Neural progenitor cell (in vitro differentiated cells): ENCODE measurements at regions not wholly inside any gene's neighbourhood (a gene's known extent, or its start where the extent isn't known, plus 50 kb on each side); places are given as distances from the start of the nearest gene placed in this dataset.

ENCODE experiments used
- DNase-seq: peaks from one replicate; pipeline ENCODE4 v3.0.0-alpha.2; 2016; ENCODE audit warnings: low spot score
- H2AFZ ChIP-seq: fragments of 200-600 bp; sonication (generic); replicated peaks from 2 replicates; pipeline ENCODE4 v1.6.1; 2016; ENCODE audit warnings: antibody characterized with exemption
- H3F3A ChIP-seq: fragments of 200-600 bp; sonication (generic); 2 replicates; pipeline ENCODE4 v1.6.1; 2016; ENCODE audit warnings: antibody characterized with exemption, low read depth
- H3K27ac ChIP-seq: fragments of 200-600 bp; sonication (generic); 2 replicates; pipeline ENCODE4 v1.5.1; 2016; ENCODE audit warnings: mild to moderate bottlenecking
- H3K27me3 ChIP-seq: fragments of 200-600 bp; sonication (generic); 2 replicates; pipeline ENCODE4 v1.6.1; 2016; ENCODE audit warnings: mild to moderate bottlenecking, moderate library complexity
- H3K36me3 ChIP-seq: fragments of 200-600 bp; sonication (generic); 2 replicates; pipeline ENCODE4 v1.5.1; 2016
- H3K4me1 ChIP-seq: fragments of 200-600 bp; sonication (generic); 2 replicates; pipeline ENCODE4 v1.6.1; 2016; ENCODE audit warnings: mixed run types
- H3K4me2 ChIP-seq: fragments of 200-600 bp; sonication (generic); 2 replicates; pipeline ENCODE4 v1.6.1; 2016
- H3K4me3 ChIP-seq: fragments of 200-600 bp; sonication (generic); 2 replicates; pipeline ENCODE4 v1.5.1; 2016
- H3K79me2 ChIP-seq: fragments of 200-600 bp; sonication (generic); 2 replicates; pipeline ENCODE4 v1.6.1; 2016; ENCODE audit warnings: low read depth
- H3K9ac ChIP-seq: fragments of 200-600 bp; sonication (generic); 2 replicates; pipeline ENCODE4 v1.6.1; 2016
- H3K9me3 ChIP-seq: fragments of 200-600 bp; sonication (generic); 2 replicates; pipeline ENCODE4 v1.5.1; 2016; ENCODE audit warnings: low read depth
- H4K20me1 ChIP-seq: fragments of 200-600 bp; sonication (generic); 2 replicates; pipeline ENCODE4 v1.6.1; 2016; ENCODE audit warnings: low read depth
- H3K27ac Mint-ChIP-seq: 3 replicates; pipeline ENCODE4 v1.8.0; 2021; ENCODE audit warnings: mixed read lengths
- H3K27me3 Mint-ChIP-seq: 2 replicates; pipeline ENCODE4 v1.8.0; 2022; ENCODE audit warnings: low read depth, mild to moderate bottlenecking, inconsistent platforms, moderate library complexity, mixed read lengths; ENCODE audit not compliant: insufficient read depth
- H3K36me3 Mint-ChIP-seq: 3 replicates; pipeline ENCODE4 v1.8.0; 2021; ENCODE audit warnings: mixed read lengths
- H3K4me1 Mint-ChIP-seq: 3 replicates; pipeline ENCODE4 v1.8.0; 2021; ENCODE audit warnings: mixed read lengths
- H3K4me3 Mint-ChIP-seq: 3 replicates; pipeline ENCODE4 v1.8.0; 2021; ENCODE audit warnings: mild to moderate bottlenecking, moderate library complexity, mixed read lengths
- H3K9me3 Mint-ChIP-seq: 3 replicates; pipeline ENCODE4 v1.8.0; 2020; ENCODE audit warnings: mixed read lengths
- CTCF ChIP-seq: fragments of 200-600 bp; sonication (generic); IDR thresholded peaks from 2 replicates; pipeline ENCODE4 v1.5.1; 2017; ENCODE audit warnings: antibody characterized with exemption, mild to moderate bottlenecking
- EZH2 ChIP-seq: fragments of 200-600 bp; sonication (generic); IDR thresholded peaks from 2 replicates; pipeline ENCODE4 v1.6.1; 2017; ENCODE audit warnings: antibody characterized with exemption, mild to moderate bottlenecking, moderate library complexity
- EZH2phosphoT487 ChIP-seq: fragments of 200-600 bp; sonication (generic); IDR thresholded peaks from 2 replicates; pipeline ENCODE4 v1.6.1; 2017; ENCODE audit warnings: antibody characterized with exemption

GRCh38 chr11:106326087-106326486, 248.6 kb downstream of the AASDHPPT start:
- Histone ChIP-seq H3K9me3 (no peaks in the 10 kb centered on the region), H4K20me1 (no peaks in the 10 kb centered on the region), H3K27me3 (no peaks in the 10 kb centered on the region), H3K36me3 (no peaks in the 10 kb centered on the region), H3K4me2 (no peak overlapping the region), H3K9ac (no peak overlapping the region), H3K27ac (no peak overlapping the region), H3K4me1 (no peaks in the 10 kb centered on the region), H3K79me2 (no peaks in the 10 kb centered on the region), H3K4me3 (no peak overlapping the region), H2AFZ (no peak overlapping the region), H3F3A (no peaks in the 10 kb centered on the region)
- Mint-ChIP-seq H3K4me3 (no peak overlapping the region), H3K9me3 (peaks cover 18% of the 10 kb centered on the region), H3K27ac (no peak overlapping the region), H3K36me3 (no peaks in the 10 kb centered on the region), H3K4me1 (peaks cover 13% of the 10 kb centered on the region), H3K27me3 (peaks cover 5% of the 10 kb centered on the region)
- no peak for DNase-seq
- no peak for TF ChIP-seq CTCF
- no peak for TF ChIP-seq EZH2
- no peak for TF ChIP-seq EZH2phosphoT487

GRCh38 chr11:106327134-106327533, 249.7 kb downstream of the AASDHPPT start:
- Mint-ChIP-seq H3K9me3 (peaks cover 11% of the 10 kb centered on the region), H3K4me3 (no peak overlapping the region), H3K36me3 (no peaks in the 10 kb centered on the region), H3K4me1 (peaks cover 13% of the 10 kb centered on the region), H3K27ac (no peak overlapping the region), H3K27me3 (peaks cover 5% of the 10 kb centered on the region)
- no peaks in the 10 kb centered on the region for H3F3A ChIP-seq
- H3K4me1 ChIP-seq: no peaks in the 10 kb centered on the region
- no peak for DNase-seq
- H3K79me2 ChIP-seq: no peaks in the 10 kb centered on the region
- no peaks in the 10 kb centered on the region for H3K27me3 ChIP-seq
- H3K9me3 ChIP-seq: no peaks in the 10 kb centered on the region
- no peaks in the 10 kb centered on the region for H4K20me1 ChIP-seq
- no peak overlapping the region for H3K4me2 ChIP-seq
- no peak overlapping the region for H2AFZ ChIP-seq
- TF ChIP-seq EZH2phosphoT487 (no peak), EZH2 (no peak), CTCF (no peak)
- no peak overlapping the region for H3K9ac ChIP-seq
- no peak overlapping the region for H3K4me3 ChIP-seq
- H3K27ac ChIP-seq: no peak overlapping the region
- no peaks in the 10 kb centered on the region for H3K36me3 ChIP-seq

- peaks cover 9% of the 10 kb centered on the region for H3K9me3 Mint-ChIP-seq
- Histone ChIP-seq H3K9ac (no peak overlapping the region), H3K79me2 (no peaks in the 10 kb centered on the region), H3K4me2 (no peak overlapping the region), H2AFZ (no peak overlapping the region), H3K9me3 (no peaks in the 10 kb centered on the region), H3K36me3 (no peaks in the 10 kb centered on the region), H3K27me3 (no peaks in the 10 kb centered on the region), H3K4me3 (no peak overlapping the region), H4K20me1 (no peaks in the 10 kb centered on the region), H3F3A (no peaks in the 10 kb centered on the region), H3K27ac (no peak overlapping the region), H3K4me1 (no peaks in the 10 kb centered on the region)
- H3K4me3 Mint-ChIP-seq: no peak overlapping the region
- H3K27me3 Mint-ChIP-seq: peaks cover 5% of the 10 kb centered on the region
- no peaks in the 10 kb centered on the region for H3K36me3 Mint-ChIP-seq
- no peak for DNase-seq
- H3K4me1 Mint-ChIP-seq: peaks cover 13% of the 10 kb centered on the region
- TF ChIP-seq EZH2: no peak
- no peak for TF ChIP-seq EZH2phosphoT487
- no peak for TF ChIP-seq CTCF
- no peak overlapping the region for H3K27ac Mint-ChIP-seq
Measured at GRCh38 chr11:106327637-106328036, 250.2 kb downstream of the AASDHPPT start.
